BE2C (cell line): ENCODE measurements at regions not wholly inside any gene's neighbourhood (a gene's known extent, or its start where the extent isn't known, plus 50 kb on each side); places are given as distances from the start of the nearest gene placed in this dataset.
"Not testable (repeated sequence)": the region's sequence is repeated elsewhere in the genome, so short reads cannot be mapped to it uniquely, and the experiment has no call there.

ENCODE experiments used
- DNase-seq: peaks from one replicate; pipeline ENCODE4 v3.0.0-alpha.2; 2020
- H3K27me3 ChIP-seq: fragments of 250-450 bp; sonication (Bioruptor Pico); 2 replicates; pipeline ENCODE4 v1.5.1; 2020; ENCODE audit warnings: mild to moderate bottlenecking
- H3K36me3 ChIP-seq: fragments of 250-450 bp; sonication (Bioruptor Pico); 2 replicates; pipeline ENCODE4 v1.5.1; 2020; ENCODE audit warnings: mild to moderate bottlenecking
- H3K4me1 ChIP-seq: fragments of 250-450 bp; sonication (Bioruptor Pico); 2 replicates; pipeline ENCODE4 v1.5.1; 2020
- H3K4me3 ChIP-seq: 2 replicates; pipeline ENCODE4 v1.5.1; 2011; ENCODE audit warnings: low read depth, low read length
- H3K9me3 ChIP-seq: fragments of 250-450 bp; sonication (Bioruptor Pico); 2 replicates; pipeline ENCODE4 v1.5.1; 2020
- CTCF ChIP-seq: IDR thresholded peaks from 2 replicates; pipeline ENCODE4 v1.5.1; 2012; ENCODE audit warnings: mild to moderate bottlenecking, low read depth, low read length

DNA sequence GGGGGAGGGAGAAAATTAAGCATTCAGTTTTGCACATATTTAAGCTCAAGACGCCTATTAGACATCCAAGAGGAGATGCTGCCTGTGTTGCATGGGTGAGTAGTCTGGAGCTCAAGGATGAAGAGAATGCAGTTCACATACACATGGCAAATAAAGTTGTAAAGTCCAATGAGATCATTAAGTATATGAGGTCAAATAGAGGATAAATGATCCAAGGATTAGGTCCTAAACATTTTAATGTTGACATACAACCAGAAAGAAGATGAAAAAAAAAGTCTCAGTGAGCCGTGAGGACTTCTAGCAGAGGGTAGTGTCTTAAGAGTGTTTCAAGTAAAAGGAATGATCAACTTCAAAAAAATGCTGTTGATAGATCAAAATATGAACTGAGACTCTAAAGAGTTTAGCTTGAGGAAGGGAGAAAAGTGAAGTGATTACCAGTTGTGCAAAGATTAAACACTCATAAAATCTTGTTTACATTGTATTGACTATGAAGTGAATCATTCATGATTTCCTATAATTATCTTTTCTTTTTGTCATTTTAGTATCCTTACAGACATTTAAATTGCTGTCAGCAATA lies 251.8 kb downstream of the ZNF608 start:
- Histone ChIP-seq H3K4me3 (no peak overlapping the region), H3K27me3 (no peaks in the 10 kb centered on the region), H3K4me1 (no peaks in the 10 kb centered on the region), H3K36me3 (no peaks in the 10 kb centered on the region), H3K9me3 (no peaks in the 10 kb centered on the region; the same call in 1 of the 2 replicates)
- TF ChIP-seq CTCF, result no peak
- DNase-seq, result no peak

DNA sequence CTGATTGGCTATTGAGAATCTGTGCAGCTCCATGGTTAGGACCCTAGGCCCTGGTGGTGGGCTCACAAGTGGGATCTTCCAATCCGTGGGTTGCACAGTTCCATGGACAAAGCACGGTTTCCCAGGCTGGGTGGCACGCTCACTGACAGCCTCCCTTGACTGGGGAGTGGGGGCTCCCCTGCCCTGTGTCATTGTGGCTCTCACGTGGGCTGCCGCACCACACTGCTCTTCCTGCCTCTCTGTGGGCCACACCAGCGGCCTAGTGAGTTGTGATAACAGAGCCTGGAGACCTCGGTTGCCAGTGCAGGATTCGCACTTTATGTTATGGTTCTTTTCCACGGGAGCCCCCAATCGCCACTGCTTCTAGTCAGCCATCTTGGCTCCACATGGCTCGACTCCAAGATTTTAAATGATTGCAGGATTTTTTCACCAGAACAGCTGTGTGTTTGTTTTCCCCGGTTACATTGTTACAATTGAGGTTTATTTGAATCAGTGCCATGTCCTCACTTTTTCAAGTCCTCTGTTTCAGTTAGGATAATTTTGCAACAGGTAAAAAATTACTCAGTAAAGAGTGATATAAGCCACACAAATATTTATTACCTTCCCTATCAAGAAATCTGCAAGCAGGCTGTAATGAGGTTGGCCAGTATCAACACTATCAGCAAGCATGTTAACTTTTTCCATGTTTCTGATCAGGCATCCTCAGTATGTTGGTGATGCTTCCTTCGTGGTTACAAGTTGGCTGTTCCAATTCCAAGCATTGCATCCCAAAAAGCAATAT lies 253.8 kb downstream of the ZNF608 start:
- H3K4me3 ChIP-seq, result no peak overlapping the region
- no peak for TF ChIP-seq CTCF
- no peaks in the 10 kb centered on the region for H3K27me3 ChIP-seq
- no peaks in the 10 kb centered on the region for H3K4me1 ChIP-seq
- no peaks in the 10 kb centered on the region for H3K36me3 ChIP-seq
- DNase-seq, result no peak
- no peaks in the 10 kb centered on the region; the same call in 1 of the 2 replicates for H3K9me3 ChIP-seq

DNA sequence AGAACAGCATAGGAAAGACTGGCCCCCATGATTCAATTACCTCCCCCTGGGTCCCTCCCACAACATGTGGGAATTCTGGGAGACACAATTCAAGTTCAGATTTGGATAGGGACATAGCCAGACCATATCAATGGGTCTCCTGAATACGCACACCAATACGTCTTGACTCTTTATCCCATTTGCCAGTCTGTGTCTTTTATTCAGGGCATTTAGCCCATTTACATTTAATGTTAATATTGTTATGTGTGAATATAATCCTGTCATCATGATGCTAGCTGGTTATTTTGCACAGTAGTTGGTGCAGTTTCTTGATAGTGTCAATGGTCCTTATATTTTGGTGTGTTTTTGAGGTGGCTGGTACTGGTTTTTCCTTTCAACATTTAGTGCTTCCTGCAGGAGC lies 256.1 kb downstream of the ZNF608 start:
- not testable (repeated sequence) for H3K27me3 ChIP-seq, H3K9me3 ChIP-seq, H3K4me3 ChIP-seq, H3K36me3 ChIP-seq, DNase-seq, H3K4me1 ChIP-seq

GRCh38 chr5:124481419-124481818 lies 265.0 kb downstream of the ZNF608 start:
- Histone ChIP-seq H3K4me3 (no peak overlapping the region), H3K27me3 (no peaks in the 10 kb centered on the region), H3K36me3 (no peaks in the 10 kb centered on the region), H3K4me1 (no peaks in the 10 kb centered on the region), H3K9me3 (no peaks in the 10 kb centered on the region)
- TF ChIP-seq CTCF, result no peak
- DNase-seq, result no peak

DNA sequence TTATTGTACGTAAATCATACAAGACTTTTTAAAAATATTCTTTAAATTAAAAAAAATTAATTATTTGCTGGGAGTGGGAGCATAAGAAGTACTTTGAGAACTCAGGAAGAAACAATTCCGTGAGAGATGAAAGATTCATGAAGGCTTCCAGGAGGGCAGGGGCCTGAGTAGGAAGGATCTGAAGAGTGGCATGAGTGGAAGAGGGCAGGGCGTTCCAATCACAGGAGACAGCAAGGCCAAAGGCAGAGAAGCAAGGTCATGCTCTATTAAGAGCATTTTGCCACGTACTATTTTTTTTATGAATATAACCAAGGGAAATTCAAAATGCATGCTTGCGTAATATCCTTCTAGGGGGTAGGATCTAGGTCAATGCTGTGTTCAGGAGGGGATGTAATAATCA lies 265.5 kb downstream of the ZNF608 start:
- no peaks in the 10 kb centered on the region for H3K4me1 ChIP-seq
- no peak for TF ChIP-seq CTCF
- no peak overlapping the region for H3K4me3 ChIP-seq
- no peaks in the 10 kb centered on the region for H3K36me3 ChIP-seq
- H3K9me3 ChIP-seq, result no peaks in the 10 kb centered on the region
- no peak for DNase-seq
- H3K27me3 ChIP-seq, result no peaks in the 10 kb centered on the region

DNA sequence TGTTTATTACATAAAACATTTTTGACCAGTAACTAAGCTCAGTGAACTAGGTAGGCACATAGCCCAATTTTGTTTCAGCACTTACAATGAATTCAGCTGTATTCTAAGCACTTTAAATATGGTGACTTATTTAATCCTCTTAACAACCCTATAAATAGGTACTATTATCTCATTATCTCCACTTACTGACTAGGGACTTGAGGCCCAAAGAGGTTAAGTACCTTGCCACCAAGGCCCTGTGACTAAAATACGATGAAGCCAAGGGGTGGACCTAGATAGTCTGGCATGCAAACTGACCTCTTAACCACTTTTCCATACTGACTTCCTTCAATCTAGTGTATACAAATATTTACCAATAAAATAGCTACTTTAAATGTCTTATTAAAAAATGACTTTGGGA lies 266.4 kb downstream of the ZNF608 start:
- H3K4me3 ChIP-seq, result no peak overlapping the region
- no peaks in the 10 kb centered on the region for H3K4me1 ChIP-seq
- TF ChIP-seq CTCF, result no peak
- H3K9me3 ChIP-seq, result no peaks in the 10 kb centered on the region
- no peaks in the 10 kb centered on the region for H3K36me3 ChIP-seq
- no peaks in the 10 kb centered on the region for H3K27me3 ChIP-seq
- no peak for DNase-seq
